PFSK-1 (cell line): ENCODE measurements at regions not wholly inside any gene's neighbourhood (a gene's known extent, or its start where the extent isn't known, plus 50 kb on each side); places are given as distances from the start of the nearest gene placed in this dataset.
A peak's percentile ranks its signal among the peaks of the same experiment; 100 is the strongest.

Experiments used
- FOXP2 ChIP-seq: optimal IDR thresholded peaks from 2 replicates; pipeline ENCODE3; 2011; ENCODE audit warnings: borderline replicate concordance, control low read depth, inconsistent platforms; ENCODE audit not compliant: insufficient read depth; ENCODE audit errors: extremely low read length, extremely low read depth
- POLR2AphosphoS5 ChIP-seq: IDR thresholded peaks from 2 replicates; pipeline ENCODE4 v1.6.1; 2012; ENCODE audit warnings: low read depth, mild to moderate bottlenecking, control low read depth, low read length, moderate library complexity
- REST ChIP-seq, 2 experiments: IDR thresholded peaks; 2 replicates each; pipeline versions ENCODE4 v1.6.1 to v1.8.0; 2011 to 2012; ENCODE audit warnings: low read depth in 2 of 2, low read length in 2 of 2, control low read depth in 1 of 2, inconsistent platforms in 1 of 2, mild to moderate bottlenecking in 1 of 2, moderate library complexity in 1 of 2; ENCODE audit not compliant: insufficient read depth in 1 of 2
- SIN3A ChIP-seq: IDR thresholded peaks from 2 replicates; pipeline ENCODE4 v1.6.1; 2012; ENCODE audit warnings: mild to moderate bottlenecking, low read length, moderate library complexity, borderline replicate concordance; ENCODE audit not compliant: insufficient read depth
- TAF1 ChIP-seq: IDR thresholded peaks from 2 replicates; pipeline ENCODE4 v1.6.1; 2012; ENCODE audit warnings: low read length, control low read depth, borderline replicate concordance; ENCODE audit not compliant: insufficient read depth

- TF ChIP-seq FOXP2 (no peak), TAF1 (no peak), POLR2AphosphoS5 (no peak), SIN3A (no peak), REST (IDR thresholded peaks at IDR 0.05; ENCODE audit: insufficient read depth in 1 of 2, low read depth in 2 of 2, low read length in 2 of 2) (no peak)
Measured at GRCh38 chr6:165950316-165950715, 217.3 kb downstream of the TBXT start.

- TF ChIP-seq POLR2AphosphoS5 (peak; percentile 56; the same call in 1 of the 2 replicates), SIN3A (no peak), FOXP2 (no peak)
Measured at GRCh38 chr6:165949324-165949723, 218.3 kb downstream of the TBXT start.

GRCh38 chr6:165944002-165944466 lies 223.6 kb downstream of the TBXT start:
- TF ChIP-seq FOXP2 (no peak), POLR2AphosphoS5 (peak; percentile 69)

GRCh38 chr6:165941786-165942185 lies 225.9 kb downstream of the TBXT start:
- no peak for TF ChIP-seq SIN3A
- no peak for TF ChIP-seq REST (IDR thresholded peaks at IDR 0.05; ENCODE audit: insufficient read depth in 1 of 2, low read depth in 2 of 2, low read length in 2 of 2)
- TF ChIP-seq FOXP2 = no peak

GRCh38 chr6:165941249-165941775 lies 226.3 kb downstream of the TBXT start:
- peak; percentile 93 for TF ChIP-seq POLR2AphosphoS5
- no peak for TF ChIP-seq TAF1

- TF ChIP-seq TAF1 = no peak
- peak; percentile 9; the same call in 1 of the 2 replicates for TF ChIP-seq POLR2AphosphoS5
Measured at GRCh38 chr6:165940366-165940765, 227.3 kb downstream of the TBXT start.

GRCh38 chr6:165939601-165940290 lies 227.9 kb downstream of the TBXT start:
- TF ChIP-seq SIN3A = no peak
- TF ChIP-seq POLR2AphosphoS5 = peak; percentile 65; the same call in 1 of the 2 replicates

- TF ChIP-seq TAF1 (no peak), POLR2AphosphoS5 (peak; percentile 56; the same call in 1 of the 2 replicates)
Measured at GRCh38 chr6:165939047-165939446, 228.6 kb downstream of the TBXT start.

- peak; percentile 68; the same call in 1 of the 2 replicates for TF ChIP-seq SIN3A
- no peak for TF ChIP-seq REST (IDR thresholded peaks at IDR 0.05; ENCODE audit: insufficient read depth in 1 of 2, low read depth in 2 of 2, low read length in 2 of 2)
- no peak for TF ChIP-seq FOXP2
- TF ChIP-seq POLR2AphosphoS5 = peak; percentile 15; the same call in 1 of the 2 replicates
Measured at GRCh38 chr6:165937564-165938358, 229.9 kb downstream of the TBXT start.
